Muscle layer of colon (tissue), 2 donors: ENCODE measurements at regions not wholly inside any gene's neighbourhood (a gene's known extent, or its start where the extent isn't known, plus 50 kb on each side); places are given as distances from the start of the nearest gene placed in this dataset.
"Not testable (repeated sequence)": the region's sequence is repeated elsewhere in the genome, so short reads cannot be mapped to it uniquely, and the experiment has no call there.

Source experiments
- H3K27ac ChIP-seq: one replicate; pipeline ENCODE4 v1.7.0; 2013; ENCODE audit warnings: low read depth, mild to moderate bottlenecking, low read length, moderate library complexity
- H3K27me3 ChIP-seq, 2 donors: one replicate each; pipeline ENCODE4 v1.7.0; 2013; ENCODE audit warnings: low read length in 2 of 2, mild to moderate bottlenecking in 2 of 2; ENCODE audit not compliant: insufficient read depth in 2 of 2, control insufficient read depth in 1 of 2
- H3K36me3 ChIP-seq: one replicate; pipeline ENCODE4 v1.7.0; 2013; ENCODE audit warnings: mild to moderate bottlenecking, low read length; ENCODE audit not compliant: insufficient read depth
- H3K4me1 ChIP-seq: one replicate; pipeline ENCODE4 v1.7.0; 2013; ENCODE audit warnings: mild to moderate bottlenecking, low read length; ENCODE audit not compliant: insufficient read depth
- H3K4me3 ChIP-seq, 2 donors: one replicate each; pipeline ENCODE4 v1.7.0; 2013; ENCODE audit warnings: low read length in 2 of 2, low read depth in 1 of 2, mild to moderate bottlenecking in 1 of 2, moderate library complexity in 1 of 2
- H3K9ac ChIP-seq: one replicate; pipeline ENCODE4 v1.7.0; 2013; ENCODE audit warnings: low read length
- H3K9me3 ChIP-seq: one replicate; pipeline ENCODE4 v1.7.0; 2013; ENCODE audit warnings: mild to moderate bottlenecking, low read length
- donor health status: abdominal sarcoma.
- donor health status: Adenocarcinoma of cecum.

DNA sequence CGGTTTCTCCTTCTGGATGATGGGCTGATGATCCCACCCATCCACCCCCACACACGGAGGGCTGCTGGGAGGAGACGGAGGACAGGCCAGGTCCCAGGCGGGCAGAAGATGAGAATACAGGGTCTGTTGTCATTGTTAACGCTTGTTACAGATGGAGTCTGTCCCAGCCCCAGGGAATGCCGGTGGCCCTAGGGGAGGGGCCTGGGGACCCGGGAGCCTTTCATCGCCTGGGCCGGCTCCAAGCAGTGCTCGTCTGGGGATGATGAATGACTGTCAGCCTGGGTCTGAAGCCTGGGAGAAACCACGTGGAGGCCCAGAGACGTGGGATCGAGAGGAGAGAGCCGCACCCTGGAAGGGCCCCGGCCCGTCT is 69.2 kb downstream of the UNCX start:
- Histone ChIP-seq H3K4me3 (no peak overlapping the region), H3K27me3 (peaks cover 6 to 25% of the 10 kb centered on the region in 2 donors), H3K36me3 (no peaks in the 10 kb centered on the region), H3K27ac (no peak overlapping the region), H3K9me3 (no peaks in the 10 kb centered on the region), H3K4me1 (no peaks in the 10 kb centered on the region), H3K9ac (no peak overlapping the region)

DNA sequence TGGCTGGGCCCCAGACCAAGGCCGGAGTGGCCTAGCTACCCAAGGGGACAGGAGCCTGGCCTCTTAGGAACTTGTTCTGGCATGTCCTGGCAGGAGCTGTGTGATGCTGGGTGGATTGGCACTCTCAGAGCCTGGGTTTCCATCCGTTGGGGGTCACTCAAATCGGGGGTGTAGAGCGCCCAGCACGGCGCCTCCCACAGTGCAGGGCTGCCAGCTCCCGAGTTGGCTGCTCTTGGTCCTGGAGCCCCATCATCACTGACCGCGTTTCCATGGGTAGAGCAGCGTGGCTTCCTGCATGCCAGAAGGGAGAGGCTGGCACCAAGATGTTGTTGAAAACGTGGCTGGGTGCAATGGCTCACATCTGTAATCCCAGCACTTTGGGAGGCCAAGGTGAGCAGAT is 70.3 kb downstream of the UNCX start:
- H3K4me1 ChIP-seq: no peaks in the 10 kb centered on the region
- H3K27me3 ChIP-seq: peaks cover 0 to 17% of the 10 kb centered on the region in 2 donors

DNA sequence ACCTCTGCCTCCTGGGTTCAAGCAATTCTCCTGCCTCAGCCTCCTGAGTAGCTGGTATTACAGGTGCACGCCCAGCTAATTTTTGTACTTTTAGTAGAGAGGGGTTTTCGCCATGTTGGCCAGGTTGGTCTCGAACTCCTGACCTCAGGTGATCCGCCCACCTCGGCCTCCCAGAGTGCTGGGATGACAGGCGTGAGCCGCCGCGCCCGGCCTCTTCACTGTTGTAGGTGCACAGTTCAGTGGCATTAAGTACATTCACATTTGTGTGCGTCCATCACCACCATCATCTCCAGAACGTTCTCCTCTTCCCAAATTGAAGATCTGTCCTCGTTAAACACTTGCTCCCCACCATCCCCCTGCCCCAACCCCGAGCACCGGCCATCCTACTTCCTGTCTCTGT is 71.3 kb downstream of the UNCX start:
- not testable (repeated sequence) for H3K27ac ChIP-seq, H3K4me3 ChIP-seq, H3K4me1 ChIP-seq, H3K9ac ChIP-seq, H3K36me3 ChIP-seq, H3K9me3 ChIP-seq
- H3K27me3 ChIP-seq: peaks cover 0 to 17% of the 10 kb centered on the region in 2 donors

More for the DNA sequence above, 70.3 kb downstream of the UNCX start:
- H3K9me3 ChIP-seq: no peaks in the 10 kb centered on the region
- no peak overlapping the region for H3K27ac ChIP-seq
- no peak overlapping the region for H3K4me3 ChIP-seq
- no peaks in the 10 kb centered on the region for H3K36me3 ChIP-seq
- H3K9ac ChIP-seq: no peak overlapping the region

DNA sequence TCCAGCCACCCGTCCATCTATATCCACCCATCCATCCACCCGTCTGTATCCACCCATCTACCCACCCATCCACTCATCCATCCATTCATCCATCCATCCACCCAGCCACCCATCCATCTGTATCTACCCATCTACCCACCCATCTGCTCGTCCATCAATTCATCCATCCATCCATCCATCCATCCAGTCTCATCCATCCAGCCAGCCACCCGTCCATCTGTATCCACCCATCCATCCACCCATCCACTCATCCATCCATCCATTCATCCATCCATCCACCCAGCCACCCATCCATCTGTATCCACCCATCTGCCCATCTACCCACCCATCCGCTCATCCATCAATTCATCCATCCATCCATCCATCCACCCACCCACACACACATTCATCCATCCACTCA is 73.2 kb downstream of the UNCX start:
- peaks cover 0 to 10% of the 10 kb centered on the region in 2 donors for H3K27me3 ChIP-seq
- H3K4me1 ChIP-seq: no peaks in the 10 kb centered on the region
- no peak overlapping the region for H3K9ac ChIP-seq
- no peak overlapping the region for H3K4me3 ChIP-seq
- no peak overlapping the region for H3K27ac ChIP-seq
- no peaks in the 10 kb centered on the region for H3K36me3 ChIP-seq
- no peaks in the 10 kb centered on the region for H3K9me3 ChIP-seq

DNA sequence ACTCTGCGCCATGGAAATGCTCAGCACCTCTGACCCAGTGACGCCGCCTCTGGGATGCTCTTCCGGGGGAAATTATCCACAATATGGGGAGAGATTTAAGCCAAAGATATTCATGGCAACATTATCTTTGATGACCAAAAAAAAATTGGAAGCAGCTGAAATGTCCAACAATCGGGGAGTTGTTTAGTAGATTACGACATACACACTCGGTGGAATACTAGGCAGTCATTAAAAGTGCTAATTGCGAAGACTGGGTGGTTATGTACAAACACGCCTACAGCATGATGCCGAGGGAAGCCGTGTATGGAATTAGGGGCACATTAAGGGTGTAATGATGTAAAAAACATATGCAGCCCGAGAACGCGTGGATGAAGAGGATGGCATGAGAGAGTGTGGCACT is 75.2 kb downstream of the UNCX start:
- Histone ChIP-seq H3K9me3 (no peaks in the 10 kb centered on the region), H3K27me3 (no peaks in the 10 kb centered on the region), H3K4me3 (no peak overlapping the region), H3K36me3 (no peaks in the 10 kb centered on the region), H3K4me1 (no peaks in the 10 kb centered on the region), H3K27ac (no peak overlapping the region), H3K9ac (no peak overlapping the region)

DNA sequence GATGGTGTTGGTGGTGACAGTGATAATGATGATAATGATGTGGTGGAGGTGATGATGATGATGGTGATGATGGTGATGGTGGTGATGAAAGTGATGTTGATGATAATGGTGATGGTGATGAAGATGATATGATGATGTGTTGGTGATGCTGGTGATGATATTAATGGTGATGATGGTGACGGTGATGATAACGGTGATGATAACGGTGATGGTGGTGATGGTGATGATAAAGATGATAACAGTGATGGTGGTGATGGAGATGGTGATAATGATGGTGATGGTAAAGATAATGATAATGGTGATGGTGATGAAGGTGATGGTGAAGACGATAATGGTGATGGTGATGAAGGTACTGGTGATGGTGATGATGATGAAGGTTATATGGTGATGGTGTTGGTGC is 76.6 kb downstream of the UNCX start:
- Histone ChIP-seq H3K27ac (no peak overlapping the region), H3K4me1 (no peaks in the 10 kb centered on the region), H3K27me3 (no peaks in the 10 kb centered on the region), H3K4me3 (no peak overlapping the region), H3K36me3 (no peaks in the 10 kb centered on the region), H3K9ac (no peak overlapping the region), H3K9me3 (no peaks in the 10 kb centered on the region)

DNA sequence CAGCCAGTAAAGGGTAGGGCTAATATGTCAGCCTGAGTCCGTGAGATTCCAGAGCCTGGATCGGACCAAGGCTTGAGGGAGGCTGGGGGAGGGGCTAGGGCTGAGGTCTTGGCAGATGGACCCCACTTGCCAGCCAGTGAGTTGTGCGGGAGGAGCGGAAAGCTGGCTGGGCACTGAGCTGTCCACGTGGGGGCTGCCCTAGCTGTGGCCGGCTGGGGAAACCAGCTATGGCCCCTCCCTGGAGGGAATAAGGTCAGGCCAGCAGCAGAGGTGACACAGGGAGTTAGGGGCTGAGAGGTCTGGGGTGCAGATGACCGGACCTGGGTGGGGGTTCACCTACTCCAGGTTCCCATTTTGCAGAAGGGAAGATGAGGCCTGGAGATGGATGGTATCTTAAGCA is 77.3 kb downstream of the UNCX start:
- Histone ChIP-seq H3K27ac (no peak overlapping the region), H3K4me3 (no peak overlapping the region), H3K9me3 (no peaks in the 10 kb centered on the region), H3K36me3 (no peaks in the 10 kb centered on the region), H3K27me3 (no peaks in the 10 kb centered on the region), H3K4me1 (no peaks in the 10 kb centered on the region), H3K9ac (no peak overlapping the region)

DNA sequence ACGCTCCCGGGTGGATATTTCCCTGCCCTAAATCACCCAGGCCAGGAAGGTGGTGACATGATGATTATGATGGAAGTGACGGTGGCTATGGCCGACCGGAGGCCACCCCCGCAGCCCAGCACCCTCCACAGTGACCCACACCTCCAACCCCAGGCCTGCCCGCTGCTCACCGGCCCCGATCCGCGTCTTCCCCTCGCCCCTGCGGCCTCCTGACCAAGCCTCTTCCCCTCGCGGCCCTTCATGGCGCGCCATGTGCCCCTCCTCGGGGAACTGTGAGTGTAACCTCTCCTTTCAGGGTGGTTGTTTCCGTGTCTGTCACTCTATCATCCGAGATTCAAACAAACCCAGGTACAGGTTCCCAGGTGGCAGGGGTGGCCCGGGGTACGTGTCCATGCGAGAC is 78.3 kb downstream of the UNCX start:
- no peak overlapping the region for H3K9ac ChIP-seq
- H3K4me3 ChIP-seq: no peak overlapping the region
- no peaks in the 10 kb centered on the region for H3K4me1 ChIP-seq
- no peaks in the 10 kb centered on the region for H3K36me3 ChIP-seq
- no peak overlapping the region for H3K27ac ChIP-seq
- no peaks in the 10 kb centered on the region for H3K27me3 ChIP-seq
- H3K9me3 ChIP-seq: no peaks in the 10 kb centered on the region

DNA sequence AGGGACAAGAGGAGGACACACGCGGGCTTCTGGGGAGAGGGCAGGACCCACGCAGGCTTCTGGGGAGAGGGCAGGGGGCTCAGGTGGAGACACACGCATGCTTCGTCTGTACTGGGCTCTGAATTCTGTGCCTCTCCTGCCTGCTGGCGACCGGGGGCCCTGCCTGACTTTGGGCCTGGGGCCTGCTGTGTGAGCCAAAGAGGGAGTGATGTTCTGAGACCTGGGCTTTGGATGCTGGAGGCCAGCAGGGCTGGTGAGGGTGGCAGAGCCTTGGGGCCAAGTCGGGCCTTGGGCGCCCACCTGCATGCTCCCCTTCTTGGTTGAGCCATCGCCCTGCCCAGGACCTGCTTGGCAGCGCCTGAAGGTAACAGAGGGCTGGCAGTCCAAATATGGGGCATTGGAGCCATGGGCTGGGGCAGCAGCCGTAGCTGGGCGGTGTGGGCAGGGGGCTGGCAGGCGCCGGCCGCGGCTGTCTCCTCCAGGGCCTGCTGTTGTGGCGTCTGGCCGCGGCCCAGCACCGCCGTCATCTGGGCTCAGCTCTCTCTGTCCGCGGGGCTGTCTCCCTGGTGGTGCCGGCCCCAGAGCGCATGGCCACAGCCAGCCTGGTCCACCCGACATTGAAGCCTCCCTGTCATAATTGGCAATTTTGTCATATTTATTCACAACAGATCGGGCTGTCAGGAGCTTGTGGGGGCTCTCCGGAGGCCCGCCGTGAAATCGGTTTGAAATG is 78.9 kb downstream of the UNCX start:
- Histone ChIP-seq H3K27ac (no peak overlapping the region), H3K27me3 (no peaks in the 10 kb centered on the region), H3K9ac (no peak overlapping the region), H3K4me3 (no peak overlapping the region), H3K4me1 (no peaks in the 10 kb centered on the region), H3K36me3 (no peaks in the 10 kb centered on the region), H3K9me3 (no peaks in the 10 kb centered on the region)

DNA sequence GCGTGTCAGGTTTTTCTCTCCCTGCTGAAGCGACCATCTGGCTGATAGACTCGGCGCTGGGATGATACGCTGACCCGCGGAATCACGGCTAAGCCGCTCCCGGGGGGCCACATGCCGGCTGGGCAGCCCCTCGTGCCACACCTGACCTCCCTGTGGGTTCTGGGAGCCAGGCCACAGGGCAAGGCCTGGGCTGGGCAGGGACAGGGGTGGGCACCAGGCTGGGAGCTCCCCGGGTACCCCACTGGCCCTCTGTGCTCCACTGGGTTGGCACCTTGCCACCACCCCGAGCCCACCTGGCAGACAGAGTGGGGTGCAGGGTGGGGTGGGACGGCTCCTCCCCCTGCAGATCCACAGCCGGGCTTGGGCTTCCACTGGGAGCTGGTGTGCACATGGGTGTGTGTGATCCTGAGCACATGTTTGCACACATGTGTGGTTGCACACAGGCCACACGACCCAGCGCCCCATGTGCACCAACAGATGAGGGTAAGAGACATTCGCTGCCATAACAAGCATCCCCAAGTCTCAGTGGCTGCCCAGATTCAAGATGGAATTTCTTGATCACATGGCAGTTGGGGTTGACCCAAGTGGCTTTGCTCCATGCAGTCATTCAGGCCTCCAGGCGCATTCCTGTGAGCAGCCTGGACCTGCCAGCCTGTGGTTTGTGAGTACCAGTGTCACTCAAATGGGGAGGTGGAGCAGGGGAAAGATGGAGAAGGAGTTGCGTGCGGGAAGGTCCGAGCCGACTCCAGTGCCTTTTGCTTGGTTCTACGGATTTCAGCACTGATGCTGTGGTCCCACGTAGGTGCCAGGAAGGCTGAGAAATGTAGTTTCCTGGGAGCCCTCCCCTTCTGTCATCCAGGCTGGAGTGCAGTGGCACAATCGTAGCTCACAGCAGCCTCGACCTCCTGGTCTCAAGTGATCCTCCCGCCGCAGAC is 79.7 kb downstream of the UNCX start:
- no peaks in the 10 kb centered on the region for H3K36me3 ChIP-seq
- no peaks in the 10 kb centered on the region for H3K27me3 ChIP-seq
- H3K4me3 ChIP-seq: no peak overlapping the region
- H3K27ac ChIP-seq: no peak overlapping the region
- no peaks in the 10 kb centered on the region for H3K9me3 ChIP-seq
- no peak overlapping the region for H3K9ac ChIP-seq
- H3K4me1 ChIP-seq: no peaks in the 10 kb centered on the region

DNA sequence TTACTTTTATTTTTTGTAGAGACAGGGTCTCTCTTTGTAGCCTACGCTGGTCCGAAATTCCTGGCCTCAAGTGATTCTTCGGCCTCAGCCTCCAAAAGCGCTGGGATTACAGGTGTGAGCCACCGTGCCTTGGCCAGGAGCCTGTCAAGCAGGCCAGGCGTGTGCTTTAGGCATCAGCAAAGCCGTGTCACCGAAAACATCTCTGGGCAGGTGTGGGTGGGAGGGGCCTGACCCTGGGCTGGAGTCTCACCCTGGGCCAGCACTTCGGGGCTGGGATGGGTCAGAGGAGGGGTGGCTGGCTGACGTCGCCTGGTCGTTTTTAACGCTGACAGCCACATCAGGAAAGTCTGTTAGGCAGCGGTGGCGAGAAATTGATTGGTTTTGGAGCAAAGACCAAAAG is 80.9 kb downstream of the UNCX start:
- no peak overlapping the region for H3K4me3 ChIP-seq
- no peak overlapping the region for H3K27ac ChIP-seq
- no peaks in the 10 kb centered on the region for H3K27me3 ChIP-seq
- H3K36me3 ChIP-seq: no peaks in the 10 kb centered on the region
- no peak overlapping the region for H3K9ac ChIP-seq
- no peaks in the 10 kb centered on the region for H3K9me3 ChIP-seq
- H3K4me1 ChIP-seq: no peaks in the 10 kb centered on the region
